Esophagus (tissue), 2 donors: ENCODE measurements at regions not wholly inside any gene's neighbourhood (a gene's known extent, or its start where the extent isn't known, plus 50 kb on each side); places are given as distances from the start of the nearest gene placed in this dataset.

Experiments used
- H3K27ac ChIP-seq, 2 donors: one replicate each; pipeline ENCODE4 v1.5.1; 2013; ENCODE audit warnings: low read depth in 2 of 2, mild to moderate bottlenecking in 2 of 2, inconsistent platforms in 1 of 2, low read length in 1 of 2, moderate library complexity in 1 of 2
- H3K27me3 ChIP-seq, 2 donors: one replicate each; pipeline ENCODE4 v1.6.1; 2013; ENCODE audit warnings: low read length in 2 of 2, control low read depth in 1 of 2, mild to moderate bottlenecking in 1 of 2; ENCODE audit not compliant: insufficient read depth in 2 of 2, control insufficient read depth in 1 of 2
- H3K36me3 ChIP-seq, 2 donors: one replicate each; pipeline ENCODE4 v1.6.1; 2013; ENCODE audit warnings: low read length in 1 of 2; ENCODE audit not compliant: control insufficient read depth in 2 of 2, insufficient read depth in 2 of 2
- H3K4me1 ChIP-seq, 2 donors: one replicate each; pipeline ENCODE4 v1.6.1; 2013; ENCODE audit warnings: low read length in 1 of 2; ENCODE audit not compliant: control insufficient read depth in 2 of 2, insufficient read depth in 2 of 2
- H3K4me3 ChIP-seq, 2 donors: one replicate each; pipeline ENCODE4 v1.5.1; 2013; ENCODE audit warnings: low read length in 2 of 2, mild to moderate bottlenecking in 2 of 2, low read depth in 1 of 2, moderate library complexity in 1 of 2
- H3K9me3 ChIP-seq, 2 donors: one replicate each; pipeline ENCODE4 v1.6.1; 2013; ENCODE audit warnings: mild to moderate bottlenecking in 2 of 2, low read depth in 1 of 2, low read length in 1 of 2, moderate library complexity in 1 of 2; ENCODE audit not compliant: control insufficient read depth in 2 of 2, insufficient read depth in 1 of 2
- WGBS, 2 donors: extraction: QIAGEN DNeasy Blood & Tissue Kit; methylation state at CpG; one replicate each; pipeline ENCODE4 v1.1.7; 2013; 5-methylcytosine and 5-hydroxymethylcytosine counted together
- donor health status: healthy with polysubstance abuse.
- donor health status: Bipolar disorder and iron deficiency.

DNA sequence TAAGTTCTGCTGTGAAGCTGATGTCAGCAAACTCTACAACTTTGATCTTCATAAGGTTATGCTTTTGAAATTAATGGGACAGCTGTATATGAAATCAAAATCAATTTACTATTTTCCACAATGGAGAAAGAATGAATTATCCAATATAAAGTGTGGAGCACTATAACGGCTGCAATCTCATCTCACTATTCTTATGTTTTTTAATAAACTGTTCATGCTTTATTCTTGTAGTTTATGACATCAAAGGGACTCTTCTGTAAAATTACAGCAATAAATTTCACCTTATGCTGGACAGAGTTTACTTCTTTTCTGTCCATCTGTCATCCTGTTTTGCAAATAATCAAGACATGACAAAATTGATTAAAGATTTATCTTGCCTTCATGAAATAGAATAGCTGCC lies 192.5 kb downstream of the TECRL start:
- Histone ChIP-seq H3K27me3 (no peaks in the 10 kb centered on the region), H3K36me3 (no peaks in the 10 kb centered on the region), H3K4me1 (no peaks in the 10 kb centered on the region), H3K27ac (no peak overlapping the region), H3K4me3 (no peak overlapping the region), H3K9me3 (no peaks in the 10 kb centered on the region)
- 50 to 55% methylated on average over 1 of the region's 1 CpG for WGBS, 2 donors

DNA sequence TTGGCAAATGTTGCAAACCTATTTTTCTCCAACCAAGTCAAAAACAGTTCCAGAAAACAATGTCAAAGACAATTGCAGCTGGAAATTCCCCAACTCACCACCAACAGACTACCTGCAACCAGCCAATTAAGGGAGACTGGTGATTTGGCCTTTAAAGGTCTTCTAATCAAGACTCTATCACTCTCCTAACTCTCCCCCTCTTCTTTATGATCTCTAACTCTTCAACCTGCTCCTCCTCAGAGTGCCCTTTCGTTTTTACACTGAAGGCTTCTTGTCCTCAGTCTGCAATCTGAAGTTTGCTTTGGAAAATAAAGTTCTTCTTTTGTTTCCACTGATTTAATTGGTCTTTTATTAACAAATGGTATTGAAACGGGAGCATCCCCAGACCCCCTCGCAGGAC lies 203.9 kb downstream of the TECRL start:
- no peak overlapping the region for H3K4me3 ChIP-seq
- no peaks in the 10 kb centered on the region for H3K4me1 ChIP-seq
- no peak overlapping the region for H3K27ac ChIP-seq
- WGBS, 2 donors: 72 to 74% methylated on average over 3 of the region's 3 CpGs
- H3K9me3 ChIP-seq: no peaks in the 10 kb centered on the region
- no peaks in the 10 kb centered on the region for H3K36me3 ChIP-seq
- no peaks in the 10 kb centered on the region for H3K27me3 ChIP-seq

DNA sequence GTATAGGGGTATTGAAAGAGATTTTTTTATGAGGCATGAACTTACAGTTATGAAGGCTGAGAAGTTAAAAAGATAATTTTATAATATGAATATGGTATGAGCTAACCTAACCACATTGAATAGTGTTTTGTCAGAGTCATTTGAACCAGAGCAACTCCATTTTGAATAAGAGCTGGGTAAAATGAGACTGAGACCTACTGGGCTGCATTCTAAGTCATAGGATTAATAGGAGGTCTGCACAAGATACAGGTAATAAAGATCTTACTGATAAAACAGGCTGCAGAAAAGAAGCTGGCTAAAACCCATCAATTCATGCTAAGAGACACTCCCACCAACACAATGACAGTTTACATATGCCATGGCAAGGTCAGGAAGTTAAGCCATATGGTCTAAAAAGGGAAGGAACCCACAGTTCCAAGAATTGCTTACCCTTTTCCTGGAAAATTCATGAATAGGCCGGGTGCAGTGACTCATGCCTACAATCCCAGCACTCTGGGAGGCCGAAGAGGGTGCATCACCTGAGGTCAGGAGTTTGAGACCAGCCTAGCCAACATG lies 209.2 kb downstream of the TECRL start:
- Histone ChIP-seq H3K27me3 (no peaks in the 10 kb centered on the region), H3K27ac (no peak overlapping the region), H3K4me1 (no peaks in the 10 kb centered on the region), H3K36me3 (no peaks in the 10 kb centered on the region), H3K9me3 (no peaks in the 10 kb centered on the region), H3K4me3 (no peak overlapping the region)
- 43 to 49% methylated on average over 2 of the region's 2 CpGs for WGBS, 2 donors

GRCh38 chr4:64195582-64195981 lies 213.7 kb downstream of the TECRL start:
- H3K9me3 ChIP-seq: no peaks in the 10 kb centered on the region
- no peaks in the 10 kb centered on the region for H3K36me3 ChIP-seq
- no peaks in the 10 kb centered on the region for H3K27me3 ChIP-seq
- no peak overlapping the region for H3K4me3 ChIP-seq
- H3K4me1 ChIP-seq: no peaks in the 10 kb centered on the region
- H3K27ac ChIP-seq: no peak overlapping the region
- 58 to 82% methylated on average over 1 of the region's 1 CpG for WGBS, 2 donors

- Histone ChIP-seq H3K4me3 (no peak overlapping the region), H3K27me3 (no peaks in the 10 kb centered on the region), H3K27ac (no peak overlapping the region), H3K36me3 (no peaks in the 10 kb centered on the region), H3K4me1 (no peaks in the 10 kb centered on the region), H3K9me3 (no peaks in the 10 kb centered on the region)
- WGBS, 2 donors: 42 to 57% methylated on average over 3 of the region's 3 CpGs
Measured at GRCh38 chr4:64192731-64193412, 216.4 kb downstream of the TECRL start.

DNA sequence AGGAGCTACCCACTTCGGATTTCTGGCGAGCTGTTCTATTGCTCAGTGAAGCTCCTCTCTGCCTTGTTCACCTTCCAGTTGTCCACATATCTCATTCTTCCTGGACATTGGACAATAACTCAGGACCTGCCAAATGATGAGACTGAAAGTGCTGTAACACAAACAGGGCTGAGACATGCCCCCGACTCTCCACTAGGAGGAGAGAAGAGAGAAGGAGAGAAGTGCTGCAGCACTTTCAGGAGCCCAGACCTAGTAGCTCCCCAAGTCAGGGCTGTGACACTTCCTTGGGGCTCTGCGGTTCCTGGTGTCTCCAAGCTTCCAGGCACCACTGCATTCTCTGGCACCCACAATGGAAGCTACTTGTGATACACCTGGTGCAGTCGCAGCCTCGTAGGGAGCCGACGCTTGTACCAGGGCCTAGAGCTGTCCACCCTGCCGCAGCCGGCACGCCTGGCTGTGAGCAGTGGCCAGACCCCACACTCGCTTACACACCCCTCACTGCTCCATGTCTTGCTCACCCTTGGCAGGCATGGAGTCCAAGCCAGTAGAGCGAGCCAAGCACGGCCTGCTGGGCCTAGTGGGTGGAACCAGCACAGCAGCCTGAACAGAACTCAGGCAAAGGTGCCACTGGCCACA lies 234.9 kb downstream of the TECRL start:
- Histone ChIP-seq H3K27me3 (no peaks in the 10 kb centered on the region), H3K4me1 (no peaks in the 10 kb centered on the region), H3K27ac (no peak overlapping the region), H3K9me3 (peaks cover 0 to 2% of the 10 kb centered on the region in 2 donors), H3K4me3 (no peak overlapping the region), H3K36me3 (no peaks in the 10 kb centered on the region)
- 95 to 96% methylated on average over 14 of the region's 14 CpGs for WGBS, 2 donors

DNA sequence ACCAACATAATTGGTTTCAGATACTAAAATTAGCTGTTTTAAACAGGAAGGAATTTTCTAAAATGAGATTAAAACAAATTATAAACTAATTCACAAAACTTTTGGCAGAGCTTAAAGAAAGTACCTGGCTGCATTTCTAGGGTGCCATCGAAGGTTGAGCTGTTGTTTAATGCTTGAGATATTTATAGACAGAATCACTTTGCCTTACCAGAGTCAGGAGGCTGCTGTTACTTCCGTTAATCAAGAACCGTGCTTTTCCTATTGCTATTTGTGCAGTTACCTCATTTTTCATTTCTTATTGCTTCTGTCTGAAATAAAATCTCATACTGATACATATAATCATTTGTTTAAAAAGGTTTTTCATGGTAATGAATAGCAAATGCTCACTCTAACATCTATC lies 242.9 kb downstream of the TECRL start:
- Histone ChIP-seq H3K4me3 (no peak overlapping the region), H3K27me3 (peaks cover 0 to 2% of the 10 kb centered on the region in 2 donors), H3K27ac (no peak overlapping the region), H3K9me3 (no peaks in the 10 kb centered on the region), H3K4me1 (no peaks in the 10 kb centered on the region), H3K36me3 (no peaks in the 10 kb centered on the region)
- 44 to 52% methylated on average over 3 of the region's 3 CpGs for WGBS, 2 donors

- H3K9me3 ChIP-seq: no peaks in the 10 kb centered on the region
- no peaks in the 10 kb centered on the region for H3K4me1 ChIP-seq
- WGBS, 2 donors: 8 to 16% methylated on average over 7 of the region's 7 CpGs
- H3K4me3 ChIP-seq: peak overlapping the region in 1 of 2 donors; percentile 35
- H3K27ac ChIP-seq: no peak overlapping the region
- H3K27me3 ChIP-seq: no peaks in the 10 kb centered on the region
- H3K36me3 ChIP-seq: no peaks in the 10 kb centered on the region
Measured at GRCh38 chr4:64158648-64159326, 250.5 kb downstream of the TECRL start.

DNA sequence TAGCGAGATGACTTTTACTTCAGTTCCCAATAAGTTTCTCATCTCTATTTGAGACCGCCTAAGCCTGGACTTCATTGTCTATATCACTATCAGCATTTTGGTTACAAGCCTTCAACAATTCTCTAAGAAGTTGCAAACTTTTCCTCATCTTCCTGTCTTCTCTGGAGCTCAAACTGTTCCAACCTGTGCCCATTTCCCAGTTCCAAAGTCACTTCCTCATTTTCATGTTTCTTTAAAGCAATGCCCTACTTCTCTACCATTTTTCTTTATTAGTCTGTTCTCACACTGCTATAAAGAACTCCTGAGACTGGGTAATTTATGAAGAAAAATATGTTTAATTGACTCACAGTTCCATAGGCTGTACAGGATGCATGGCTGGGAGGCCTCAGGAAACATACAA lies 251.9 kb downstream of the TECRL start:
- Histone ChIP-seq H3K4me1 (no peaks in the 10 kb centered on the region), H3K36me3 (no peaks in the 10 kb centered on the region), H3K27ac (no peak overlapping the region), H3K4me3 (no peak overlapping the region), H3K27me3 (no peaks in the 10 kb centered on the region), H3K9me3 (no peaks in the 10 kb centered on the region)
- 96 to 97% methylated on average over 2 of the region's 2 CpGs for WGBS, 2 donors
